ENCODE measurements at regions not wholly inside any gene's neighbourhood (a gene's known extent, or its start where the extent isn't known, plus 50 kb on each side); places are given as distances from the start of the nearest gene placed in this dataset.

DNA sequence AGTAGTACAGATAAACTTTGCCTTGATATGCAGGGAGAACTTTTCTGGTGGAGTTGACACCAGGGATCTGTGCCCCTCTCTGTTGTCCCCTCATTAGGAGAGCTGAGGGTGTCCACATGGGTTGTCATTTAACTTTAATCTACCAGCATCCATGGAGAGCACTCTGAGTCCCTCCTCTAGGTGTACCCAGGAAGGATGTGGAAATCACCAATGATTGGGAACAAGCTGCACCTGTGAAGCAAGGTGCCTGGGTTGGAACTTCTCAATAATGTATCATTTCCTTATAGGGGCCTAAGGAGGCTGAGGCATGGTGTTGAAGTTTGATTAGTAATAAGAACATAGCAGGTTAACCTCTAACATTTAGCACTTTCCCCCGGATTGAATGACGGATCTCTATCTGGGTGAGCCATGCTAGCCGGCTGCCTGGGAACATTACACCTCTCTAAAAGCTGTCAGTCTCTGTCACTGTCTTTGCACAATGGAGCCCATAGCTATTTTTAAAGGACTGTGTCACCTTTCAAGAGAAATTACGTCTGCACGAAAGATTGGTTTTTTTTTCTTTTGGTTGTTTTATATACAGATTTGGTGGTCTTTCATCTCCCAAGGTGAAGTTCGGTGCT, 239.3 kb downstream of the MAF start:
- Histone ChIP-seq H3K4me2 (ENCODE audit: insufficient read depth, low read length) (no peak overlapping the region), H3K36me3 (ENCODE audit: control insufficient read depth, insufficient read depth, low read length) (no peaks in the 10 kb centered on the region), H4K20me1 (replicated peaks; ENCODE audit: control insufficient read depth, insufficient read depth, low read length) (no peaks in the 10 kb centered on the region), H3K27me3 (ENCODE audit: control insufficient read depth in 2 of 2, insufficient read depth in 2 of 2, low read length in 2 of 2) (peaks cover 4 to 21% of the 10 kb centered on the region in 2 experiments; a peak in 3 of 5 replicates), H3K27ac (ENCODE audit: extremely low read depth, low read depth, low read length) (no peak overlapping the region), H3K4me3 (no peak overlapping the region), H3K9ac (ENCODE audit: insufficient read depth in 1 of 2, low read depth in 2 of 2, low read length in 2 of 2) (no peak overlapping the region), H2AFZ (ENCODE audit: low read depth, low read length) (no peak overlapping the region), H3K9me1 (ENCODE audit: control insufficient read depth, insufficient read depth, low read length) (no peaks in the 10 kb centered on the region), H3K4me1 (replicated peaks in 1 of 2; ENCODE audit: control insufficient read depth in 2 of 2, insufficient read depth in 2 of 2, low read length in 2 of 2) (no peaks in the 10 kb centered on the region), H3K9me3 (replicated peaks; ENCODE audit: control insufficient read depth, insufficient read depth, low read depth, low read length) (no peaks in the 10 kb centered on the region), H3K79me2 (ENCODE audit: control insufficient read depth, insufficient read depth, low read length) (no peaks in the 10 kb centered on the region)
- WGBS (ENCODE audit: insufficient coverage, low coverage, missing lambda C conversion rate): 1% methylated on average over 6 of the region's 6 CpGs
- in situ Hi-C loops (cut with MboI) (no loop called here), intact Hi-C loops (cut with micrococcal nuclease) (no loop called here)
- ATAC-seq (no peak), FAIRE-seq (no peak), DNase-seq (ENCODE audit: extremely low read depth in 1 of 4, low spot score in 3 of 4) (no peak)
- no TSS peak for BruUV-seq (replicated peaks)
- no peak for TF ChIP-seq GTF2F1 (IDR thresholded peaks at IDR 0.05; ENCODE audit: low read depth, low read length)
- no peak for TF ChIP-seq FOXJ3 (CRISPR knock-in tag; IDR thresholded peaks at IDR 0.05)
- TF ChIP-seq TCF3 (CRISPR knock-in tag; IDR thresholded peaks at IDR 0.05): no peak
- TF ChIP-seq MEF2D (tag; conservative IDR thresholded peaks at IDR 0.05; ENCODE audit: low read depth): no peak
- TF ChIP-seq MCM2 (IDR thresholded peaks at IDR 0.05; ENCODE audit: low read depth): no peak
- TF ChIP-seq PHB (CRISPR knock-in tag; IDR thresholded peaks at IDR 0.05): no peak
- TF ChIP-seq FOXJ2 (tag; IDR thresholded peaks at IDR 0.05): no peak
- POLR2A ChIA-PET: no interaction called here
- CTCF ChIA-PET (ENCODE audit: low intra/inter-chr PET ratio): no interaction called here

GRCh38 chr16:79360267-79360666, 240.3 kb downstream of the MAF start:
- in situ Hi-C loops (cut with MboI) (no loop called here), intact Hi-C loops (cut with micrococcal nuclease) (no loop called here)
- WGBS (ENCODE audit: insufficient coverage, low coverage, missing lambda C conversion rate): 0% methylated on average over 2 of the region's 2 CpGs
- FAIRE-seq: no peak
- no peaks in the 10 kb centered on the region for H3K36me3 ChIP-seq (ENCODE audit: control insufficient read depth, insufficient read depth, low read length)
- H3K4me2 ChIP-seq (ENCODE audit: insufficient read depth, low read length): no peak overlapping the region
- H3K9me1 ChIP-seq (ENCODE audit: control insufficient read depth, insufficient read depth, low read length): no peaks in the 10 kb centered on the region
- BruUV-seq (replicated peaks): no TSS peak
- H3K27ac ChIP-seq (ENCODE audit: extremely low read depth, low read depth, low read length): no peak overlapping the region
- no peak overlapping the region for H2AFZ ChIP-seq (ENCODE audit: low read depth, low read length)
- H3K4me3 ChIP-seq: no peak overlapping the region
- no peaks in the 10 kb centered on the region for H3K9me3 ChIP-seq (replicated peaks; ENCODE audit: control insufficient read depth, insufficient read depth, low read depth, low read length)
- CTCF ChIA-PET (ENCODE audit: low intra/inter-chr PET ratio): no interaction called here
- peaks cover 6 to 29% of the 10 kb centered on the region in 2 experiments; a peak in 3 of 5 replicates for H3K27me3 ChIP-seq (ENCODE audit: control insufficient read depth in 2 of 2, insufficient read depth in 2 of 2, low read length in 2 of 2)
- ATAC-seq: no peak
- no peaks in the 10 kb centered on the region for H4K20me1 ChIP-seq (replicated peaks; ENCODE audit: control insufficient read depth, insufficient read depth, low read length)
- no peak for DNase-seq (ENCODE audit: extremely low read depth in 1 of 4, low spot score in 3 of 4)
- POLR2A ChIA-PET: interaction anchor here (0.8 kb wide), 1 partner anchor 600 kb away, joined by 3 read pairs; no protein-coding TSS in a partner anchor
- no peaks in the 10 kb centered on the region for H3K79me2 ChIP-seq (ENCODE audit: control insufficient read depth, insufficient read depth, low read length)
- H3K9ac ChIP-seq (ENCODE audit: insufficient read depth in 1 of 2, low read depth in 2 of 2, low read length in 2 of 2): no peak overlapping the region
- TF ChIP-seq, protein P1, sequence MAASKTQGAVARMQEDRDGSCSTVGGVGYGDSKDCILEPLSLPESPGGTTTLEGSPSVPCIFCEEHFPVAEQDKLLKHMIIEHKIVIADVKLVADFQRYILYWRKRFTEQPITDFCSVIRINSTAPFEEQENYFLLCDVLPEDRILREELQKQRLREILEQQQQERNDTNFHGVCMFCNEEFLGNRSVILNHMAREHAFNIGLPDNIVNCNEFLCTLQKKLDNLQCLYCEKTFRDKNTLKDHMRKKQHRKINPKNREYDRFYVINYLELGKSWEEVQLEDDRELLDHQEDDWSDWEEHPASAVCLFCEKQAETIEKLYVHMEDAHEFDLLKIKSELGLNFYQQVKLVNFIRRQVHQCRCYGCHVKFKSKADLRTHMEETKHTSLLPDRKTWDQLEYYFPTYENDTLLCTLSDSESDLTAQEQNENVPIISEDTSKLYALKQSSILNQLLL (CRISPR knock-in tag; IDR thresholded peaks at IDR 0.05; ENCODE audit: borderline replicate concordance): no peak
- no peak for TF ChIP-seq ZNF518B (CRISPR knock-in tag; IDR thresholded peaks at IDR 0.05)
- H3K4me1 ChIP-seq (replicated peaks in 1 of 2; ENCODE audit: control insufficient read depth in 2 of 2, insufficient read depth in 2 of 2, low read length in 2 of 2): no peaks in the 10 kb centered on the region
